SK-N-SH treated with all-trans-retinoic acid at 6 μM for 48 hours (cell line): ENCODE measurements at regions not wholly inside any gene's neighbourhood (a gene's known extent, or its start where the extent isn't known, plus 50 kb on each side); places are given as distances from the start of the nearest gene placed in this dataset.

Source experiments
- BACH2 ChIP-seq: fragments of 250-450 bp; sonication (Bioruptor Pico); IDR thresholded peaks from 2 replicates; pipeline ENCODE4 v1.9.0; 2021; ENCODE audit warnings: mild to moderate bottlenecking, borderline replicate concordance
- OSR1 ChIP-seq: fragments of 250-450 bp; sonication (Bioruptor Pico); IDR thresholded peaks from 2 replicates; pipeline ENCODE4 v1.8.0; 2022; ENCODE audit warnings: moderate library complexity, mild to moderate bottlenecking, inconsistent platforms
- SNAI2 ChIP-seq: fragments of 250-450 bp; sonication (Bioruptor Pico); IDR thresholded peaks from 2 replicates; pipeline ENCODE4 v1.5.0; 2020; ENCODE audit warnings: mild to moderate bottlenecking, moderate library complexity
- TCF4 ChIP-seq: fragments of 250-450 bp; sonication (Bioruptor Pico); IDR thresholded peaks from 2 replicates; pipeline ENCODE4 v1.8.0; 2021; ENCODE audit warnings: mild to moderate bottlenecking, moderate library complexity, borderline replicate concordance
- ZFP30 ChIP-seq: fragments of 450-650 bp; formaldehyde crosslinking; IDR thresholded peaks from 2 replicates; pipeline ENCODE4 v1.5.0; 2022; ENCODE audit warnings: mild to moderate bottlenecking, moderate library complexity
- ZNF70 ChIP-seq: fragments of 450-650 bp; formaldehyde crosslinking; IDR thresholded peaks from 2 replicates; pipeline ENCODE4 v1.5.0; 2020; ENCODE audit warnings: mild to moderate bottlenecking, moderate library complexity
- TF ChIP-seq, protein P1 (sequence below): fragments of 250-450 bp; sonication (Bioruptor Pico); IDR thresholded peaks from 2 replicates; pipeline ENCODE4 v1.8.0; 2020; ENCODE audit warnings: mild to moderate bottlenecking, moderate library complexity, borderline replicate concordance

DNA sequence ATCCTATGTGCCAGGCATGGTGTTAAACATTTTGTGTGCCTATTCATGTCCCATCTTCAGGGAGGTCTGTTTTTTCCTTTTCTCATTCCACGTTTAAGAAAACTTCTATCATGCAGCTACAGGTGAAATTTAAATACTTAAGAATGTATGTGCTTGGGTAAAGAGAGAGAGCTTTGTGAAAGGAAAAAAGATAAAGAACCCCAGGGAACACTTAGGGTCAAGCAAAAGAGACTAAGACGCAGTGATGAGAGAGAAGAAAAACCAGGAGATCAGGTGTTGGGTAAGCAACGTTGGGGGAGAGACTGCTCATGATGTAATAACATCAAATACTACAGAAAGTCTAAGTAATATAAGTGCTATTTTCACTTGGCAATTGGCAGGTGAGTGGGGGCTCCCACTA, 253.7 kb downstream of the GRXCR1 start:
- TF ChIP-seq ZNF70 (no peak), TCF4 (CRISPR knock-in tag) (no peak), BACH2 (CRISPR knock-in tag) (no peak), SNAI2 (CRISPR knock-in tag) (no peak), ZFP30 (no peak), OSR1 (CRISPR knock-in tag) (no peak)
- TF ChIP-seq, protein P1, sequence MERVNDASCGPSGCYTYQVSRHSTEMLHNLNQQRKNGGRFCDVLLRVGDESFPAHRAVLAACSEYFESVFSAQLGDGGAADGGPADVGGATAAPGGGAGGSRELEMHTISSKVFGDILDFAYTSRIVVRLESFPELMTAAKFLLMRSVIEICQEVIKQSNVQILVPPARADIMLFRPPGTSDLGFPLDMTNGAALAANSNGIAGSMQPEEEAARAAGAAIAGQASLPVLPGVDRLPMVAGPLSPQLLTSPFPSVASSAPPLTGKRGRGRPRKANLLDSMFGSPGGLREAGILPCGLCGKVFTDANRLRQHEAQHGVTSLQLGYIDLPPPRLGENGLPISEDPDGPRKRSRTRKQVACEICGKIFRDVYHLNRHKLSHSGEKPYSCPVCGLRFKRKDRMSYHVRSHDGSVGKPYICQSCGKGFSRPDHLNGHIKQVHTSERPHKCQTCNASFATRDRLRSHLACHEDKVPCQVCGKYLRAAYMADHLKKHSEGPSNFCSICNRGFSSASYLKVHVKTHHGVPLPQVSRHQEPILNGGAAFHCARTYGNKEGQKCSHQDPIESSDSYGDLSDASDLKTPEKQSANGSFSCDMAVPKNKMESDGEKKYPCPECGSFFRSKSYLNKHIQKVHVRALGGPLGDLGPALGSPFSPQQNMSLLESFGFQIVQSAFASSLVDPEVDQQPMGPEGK: no peak
